ENCODE measurements at regions not wholly inside any gene's neighbourhood (a gene's known extent, or its start where the extent isn't known, plus 50 kb on each side); places are given as distances from the start of the nearest gene placed in this dataset.

- peak; percentile 17 for DNase-seq (ENCODE audit: low spot score)
These were observed 435.2 kb upstream of the AUTS2 start for GRCh38 chr7:69162931-69163670.

DNA sequence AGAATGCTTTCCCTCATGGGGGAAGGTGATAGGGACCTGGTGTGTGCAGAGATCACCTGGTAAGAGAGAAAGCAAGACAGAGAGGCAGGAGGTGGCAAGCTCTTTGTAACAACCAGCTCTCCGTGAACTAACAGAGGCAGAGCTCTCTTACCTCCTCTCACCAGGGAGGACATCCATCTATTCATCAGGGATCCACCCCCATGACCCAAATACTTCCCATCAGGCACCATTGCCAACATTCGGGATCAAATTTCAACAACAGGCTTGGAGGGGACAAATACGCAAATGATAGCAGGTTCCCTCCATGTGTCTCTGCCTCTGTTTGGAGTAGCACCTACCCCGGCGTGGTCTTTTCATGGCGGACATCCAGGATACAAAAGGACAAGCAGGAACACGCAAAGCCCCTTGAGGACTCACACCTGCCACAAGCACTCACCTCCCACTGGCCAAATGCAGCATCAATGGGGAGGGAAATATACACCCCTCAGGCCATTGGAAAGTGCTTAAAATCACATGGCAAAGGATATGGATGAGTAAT lies 431.2 kb upstream of the AUTS2 start:
- DNase-seq (ENCODE audit: low spot score), result no peak

DNA sequence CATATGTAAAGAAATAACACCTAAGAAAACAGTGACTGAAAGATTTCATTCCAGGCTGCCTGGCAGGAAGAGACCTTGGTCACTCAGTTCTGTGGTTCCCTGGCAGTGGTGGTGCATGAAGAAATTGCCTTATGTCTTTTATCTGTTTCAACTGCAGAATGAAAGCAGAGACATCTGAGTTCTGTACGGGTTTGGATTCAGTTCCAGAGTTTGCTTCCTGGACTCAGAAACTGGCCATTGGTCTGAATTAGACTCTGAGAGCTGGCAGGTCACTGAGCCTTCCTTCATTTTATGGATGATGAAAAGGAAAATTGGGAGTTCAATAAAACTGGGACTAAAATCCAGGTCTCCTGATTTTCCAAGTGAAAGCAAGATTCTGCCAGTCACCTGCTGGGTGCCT lies 428.9 kb upstream of the AUTS2 start:
- no peak for DNase-seq (ENCODE audit: low spot score)

DNA sequence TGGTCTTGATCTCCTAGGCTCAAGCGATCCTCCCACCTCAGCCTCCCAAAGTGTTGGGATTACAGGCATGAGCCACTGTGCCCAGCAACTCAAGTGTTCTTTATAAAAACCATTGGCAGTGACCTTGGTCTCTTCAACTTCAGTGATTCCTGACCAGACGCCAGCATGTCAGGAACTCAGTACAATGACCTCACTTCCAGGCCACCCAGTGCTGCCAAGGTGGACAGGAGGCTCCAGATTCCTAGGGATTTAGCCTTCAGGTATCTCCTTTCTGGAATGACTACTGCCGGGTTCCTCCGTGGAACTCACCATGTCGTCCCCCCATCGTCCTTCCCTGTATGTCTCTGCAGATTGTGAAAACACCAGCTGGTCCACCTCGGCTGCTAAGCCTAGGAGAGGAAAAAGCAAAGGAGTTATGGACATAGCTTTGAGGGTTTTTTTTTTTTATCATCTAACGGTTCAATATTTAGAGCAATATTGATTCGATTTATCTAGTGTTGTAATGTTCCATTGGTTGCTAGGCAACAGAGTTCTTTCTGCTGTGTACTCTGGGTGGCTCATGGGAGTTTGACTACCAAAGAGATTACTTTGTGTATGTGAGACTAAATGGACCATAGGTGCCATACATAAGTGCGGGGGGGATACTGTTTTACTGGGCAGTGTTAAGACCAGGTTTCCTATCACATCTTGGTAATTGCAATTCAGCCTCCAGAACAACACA lies 425.8 kb upstream of the AUTS2 start:
- no peak for DNase-seq (ENCODE audit: low spot score)

- DNase-seq (ENCODE audit: low spot score), result no peak
These were observed 424.9 kb upstream of the AUTS2 start for GRCh38 chr7:69173341-69173740.

GRCh38 chr7:69173846-69174245 lies 424.4 kb upstream of the AUTS2 start:
- no peak for DNase-seq (ENCODE audit: low spot score)

DNA sequence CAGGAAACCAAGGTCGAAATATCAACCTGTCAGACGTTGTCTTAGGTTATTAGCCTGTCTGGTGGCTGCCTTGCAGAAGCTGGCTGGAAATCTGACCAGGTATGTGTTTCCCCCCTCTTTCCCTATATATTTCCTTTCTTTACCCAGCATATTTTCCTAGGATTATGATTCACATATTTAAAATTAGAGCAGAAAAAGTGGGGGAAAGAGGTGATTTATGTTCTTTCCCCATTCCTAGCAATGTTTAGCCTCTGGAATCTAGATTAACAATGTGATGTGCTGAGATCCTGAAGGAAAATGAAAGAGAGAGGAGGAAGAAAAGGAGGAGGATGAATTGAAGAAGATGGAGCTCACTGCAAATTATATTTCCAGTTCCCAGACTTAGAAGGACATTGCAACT lies 421.4 kb upstream of the AUTS2 start:
- no peak for DNase-seq (ENCODE audit: low spot score)

DNA sequence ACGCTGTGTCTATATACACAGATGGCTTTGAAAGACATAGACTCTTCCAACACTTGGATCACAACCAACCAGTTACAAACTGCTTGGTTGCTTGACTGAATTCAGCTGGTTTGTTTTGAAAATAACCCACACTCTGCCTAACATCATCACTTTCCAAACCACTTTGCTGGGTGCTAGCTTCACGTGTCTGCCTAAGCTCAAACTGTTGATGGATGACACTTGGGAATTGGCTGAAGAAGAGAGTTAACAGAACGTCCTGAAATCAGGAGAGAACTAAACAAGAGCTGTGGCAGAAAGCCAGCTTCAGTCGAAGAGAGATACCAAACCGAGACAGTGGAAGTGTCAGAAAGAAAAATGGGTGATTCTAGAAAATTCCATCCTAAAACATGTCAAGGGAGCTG lies 420.8 kb upstream of the AUTS2 start:
- DNase-seq (ENCODE audit: low spot score), result no peak

DNA sequence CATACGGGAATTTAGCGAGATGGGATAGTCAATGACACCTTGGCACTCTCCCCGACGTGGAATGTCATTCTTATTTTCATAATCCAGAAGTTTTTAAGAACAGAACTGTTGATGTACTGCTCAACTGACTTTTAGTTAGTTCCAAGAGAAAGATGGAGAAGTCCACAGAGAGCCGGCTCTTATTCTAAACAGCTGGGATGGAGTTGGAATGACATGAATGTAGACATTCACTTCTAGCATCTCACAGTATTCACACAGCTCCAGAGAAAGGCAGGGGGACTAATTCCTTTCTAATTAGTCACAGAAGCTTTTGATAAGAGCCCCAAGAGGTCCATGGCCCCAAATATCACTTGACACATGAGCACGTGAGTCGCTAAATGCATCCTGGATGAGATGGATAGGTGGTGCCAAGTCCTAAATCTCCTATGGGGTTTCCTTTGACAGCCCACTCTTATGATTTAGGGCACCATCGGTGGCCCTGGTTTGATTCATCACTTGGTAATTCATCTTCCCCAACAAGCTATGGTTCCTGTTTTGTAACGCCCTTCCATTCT lies 420.3 kb upstream of the AUTS2 start:
- peak; percentile 23 for DNase-seq (ENCODE audit: low spot score)

DNA sequence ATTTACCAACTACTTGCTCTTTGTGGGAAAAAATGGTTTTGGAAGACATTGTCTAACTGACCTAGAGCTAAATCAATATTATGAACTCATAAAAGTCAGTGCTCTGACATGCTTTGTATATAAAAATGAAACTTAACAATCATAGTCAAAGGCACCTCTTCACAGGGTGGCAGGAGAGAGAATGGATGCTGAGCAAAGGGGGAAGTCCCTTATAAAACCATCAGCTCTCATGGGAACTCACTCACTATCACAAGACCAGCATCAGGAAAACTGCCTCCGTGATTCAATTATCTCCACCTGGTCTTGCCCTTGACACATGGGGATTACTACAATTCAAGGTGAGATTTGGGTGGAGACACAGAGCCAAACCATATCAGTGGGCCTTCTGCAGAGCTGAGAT lies 417.6 kb upstream of the AUTS2 start:
- no peak for DNase-seq (ENCODE audit: low spot score)

DNA sequence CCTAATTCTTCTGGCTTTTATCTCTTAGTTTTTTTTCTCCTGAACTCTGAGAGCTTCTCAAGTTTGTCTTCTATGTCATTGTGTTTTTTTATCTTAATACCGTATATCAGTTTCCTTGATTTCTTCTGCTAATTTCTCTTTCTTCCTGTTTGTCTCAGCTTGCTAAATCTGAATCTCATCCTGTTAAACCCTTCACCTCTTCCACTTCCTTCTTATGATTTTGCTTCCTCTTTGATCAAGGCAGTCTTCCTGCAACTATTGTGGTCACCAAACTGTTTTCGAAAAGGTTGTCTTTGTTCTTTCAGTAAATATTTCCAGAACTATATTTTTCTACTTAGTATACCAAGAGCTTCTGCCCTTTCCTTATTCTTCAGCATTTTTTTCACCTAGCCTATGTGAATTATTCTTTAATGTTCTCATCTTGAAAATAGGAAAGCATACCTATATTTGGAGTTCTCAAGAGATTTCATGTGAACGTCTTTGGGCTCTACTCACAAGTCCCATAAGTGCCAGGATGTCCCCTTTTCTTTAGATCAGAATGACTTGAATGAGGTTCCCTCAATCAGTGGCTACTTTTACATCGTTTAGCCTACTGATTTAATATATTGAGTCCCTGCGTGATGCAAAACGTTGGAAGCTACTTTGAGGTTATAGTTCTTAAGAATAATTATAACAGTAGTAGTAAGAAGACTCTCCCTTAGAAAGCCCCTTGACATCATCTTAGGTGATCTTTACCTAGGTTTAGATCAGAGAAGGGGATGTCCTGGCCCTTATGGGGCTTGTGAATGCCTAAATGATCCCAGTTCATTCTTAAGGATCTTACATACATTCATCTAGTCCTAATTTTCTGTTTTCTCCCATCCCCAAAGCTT lies 415.4 kb upstream of the AUTS2 start:
- no peak for DNase-seq (ENCODE audit: low spot score)

GRCh38 chr7:69184339-69184738 lies 413.9 kb upstream of the AUTS2 start:
- DNase-seq (ENCODE audit: low spot score), result no peak

GRCh38 chr7:69185170-69185569 lies 413.1 kb upstream of the AUTS2 start:
- no peak for DNase-seq (ENCODE audit: low spot score)

DNA sequence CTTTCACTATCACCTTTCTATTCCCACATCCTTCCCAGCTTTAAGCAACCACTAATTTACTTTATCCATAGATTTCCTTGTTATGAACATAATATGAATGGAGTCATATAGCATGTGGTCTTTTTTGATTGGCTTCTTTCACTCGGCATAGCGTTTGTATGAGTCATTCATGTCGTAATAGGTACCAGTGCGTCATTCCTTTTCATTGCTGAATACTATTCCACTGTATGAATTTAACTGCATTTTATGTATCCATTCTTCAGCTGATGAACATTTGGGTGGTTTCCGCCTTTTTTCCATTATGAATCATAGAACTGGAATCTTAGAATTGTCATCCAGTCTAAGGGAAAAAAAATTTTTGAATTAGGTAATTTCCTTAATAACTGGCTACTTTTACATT lies 411.3 kb upstream of the AUTS2 start:
- no peak for DNase-seq (ENCODE audit: low spot score)

GRCh38 chr7:69187824-69188333 lies 410.4 kb upstream of the AUTS2 start:
- no peak for DNase-seq (ENCODE audit: low spot score)

DNA sequence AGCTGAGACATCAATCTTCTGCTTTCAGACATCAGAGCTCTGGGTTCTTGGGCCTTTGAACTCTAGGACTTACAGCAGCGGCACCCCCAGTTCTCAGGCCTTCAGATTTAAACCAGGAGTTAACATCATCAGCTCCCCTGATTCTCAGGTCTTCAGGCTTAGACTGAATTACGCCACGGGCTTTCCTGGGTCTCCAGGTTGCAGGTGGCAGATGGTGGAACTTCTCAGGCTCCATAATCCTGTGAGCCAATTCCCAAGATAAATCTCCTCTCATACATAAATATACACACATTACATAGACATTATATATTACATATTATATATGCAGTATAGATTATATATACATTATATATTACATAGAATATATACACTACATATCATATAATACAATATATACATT lies 408.9 kb upstream of the AUTS2 start:
- no peak for DNase-seq (ENCODE audit: low spot score)

DNA sequence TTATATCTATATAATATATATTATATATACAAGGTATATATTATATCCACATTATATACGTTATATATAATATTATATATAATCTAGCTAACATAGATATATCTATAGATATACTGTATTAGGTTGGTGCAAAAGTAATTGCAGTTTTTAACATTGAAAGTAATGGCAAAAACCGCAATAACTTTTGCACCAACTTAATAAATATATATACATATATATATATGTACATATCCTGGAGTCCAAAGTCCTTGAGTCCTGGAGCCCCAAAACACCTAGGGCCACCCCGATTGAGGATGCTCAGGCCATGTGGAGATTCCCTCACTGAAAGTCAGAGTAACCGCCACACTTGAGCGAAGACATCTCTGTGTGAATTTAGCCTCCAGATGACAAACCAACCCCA lies 408.2 kb upstream of the AUTS2 start:
- DNase-seq (ENCODE audit: low spot score), result no peak

DNA sequence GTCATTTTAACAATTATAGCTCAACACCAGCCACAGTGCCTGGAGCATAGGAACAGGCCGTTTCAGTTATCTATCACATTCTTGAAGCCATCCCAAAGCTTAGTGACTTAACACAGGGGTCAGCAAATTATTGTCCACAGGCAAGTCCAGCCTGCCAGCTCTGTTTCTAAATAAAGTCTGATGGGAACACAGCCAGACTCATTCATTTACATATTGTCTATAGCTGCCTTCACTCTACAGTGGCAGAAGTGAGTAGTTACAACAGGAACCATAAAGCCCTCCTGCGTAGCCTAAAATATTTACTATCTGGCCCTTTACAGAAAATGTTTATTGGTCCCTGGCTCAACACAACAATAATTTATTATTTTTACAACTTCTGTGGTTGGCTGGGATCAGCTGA lies 407.5 kb upstream of the AUTS2 start:
- DNase-seq (ENCODE audit: low spot score), result no peak

GRCh38 chr7:69192134-69192533 lies 406.1 kb upstream of the AUTS2 start:
- no peak for DNase-seq (ENCODE audit: low spot score)

- no peak for DNase-seq (ENCODE audit: low spot score)
These were observed 405.2 kb upstream of the AUTS2 start for GRCh38 chr7:69193061-69193460.

DNA sequence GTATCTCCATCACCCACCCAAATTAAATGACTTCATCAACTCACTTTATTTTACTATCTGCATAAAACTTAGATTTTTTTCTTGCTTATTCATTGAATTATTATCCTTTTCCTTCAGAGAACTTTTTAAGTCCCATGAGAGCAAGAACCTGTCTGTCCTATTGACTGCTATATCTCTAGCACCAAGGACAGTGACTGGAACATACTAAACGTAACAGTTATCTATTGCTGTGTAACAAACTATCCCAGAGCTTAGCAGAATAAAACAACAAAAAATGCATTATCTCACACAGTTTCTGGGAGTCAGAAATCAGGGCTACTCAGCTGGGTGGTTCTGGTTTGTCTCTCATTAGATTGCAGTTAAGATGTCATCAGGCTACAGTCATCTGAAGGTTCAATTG lies 401.7 kb upstream of the AUTS2 start:
- no peak for DNase-seq (ENCODE audit: low spot score)

GRCh38 chr7:69198250-69198649 lies 400.0 kb upstream of the AUTS2 start:
- DNase-seq (ENCODE audit: low spot score), result no peak
